HCT116 (cell line): ENCODE measurements at regions not wholly inside any gene's neighbourhood (a gene's known extent, or its start where the extent isn't known, plus 50 kb on each side); places are given as distances from the start of the nearest gene placed in this dataset.

ENCODE experiments used
- ATAC-seq: fragments of 200-7000 bp; cut with Tn5 transposase; 2 replicates; pipeline ENCODE4 v1.9.1; 2020; ENCODE audit warnings: mild to moderate bottlenecking, moderate library complexity
- BruUV-seq: library from RNA; stranded (reverse); fragments of 400-500 nt; replicated peaks from 2 replicates; lab custom pipeline; 2021; lab: Mats Ljungman, UMichigan
- CTCF ChIA-PET: fragments of 300-600 bp; sonication (Branson Sonifier 250); formaldehyde crosslinking; loops from one replicate; lab custom pipeline; 2021; ENCODE audit warnings: antibody characterized with exemption; lab: Charles Lee
- POLR2A ChIA-PET: fragments of 300-600, 350-600 bp; sonication (Branson Sonifier 250); formaldehyde crosslinking; loops from one replicate; lab custom pipeline; 2021; ENCODE audit warnings: antibody characterized with exemption; lab: Charles Lee
- RAD21 ChIA-PET, 2 experiments: fragments of 300-600 bp; sonication (Branson Sonifier 250); formaldehyde crosslinking; loops; one replicate each; lab custom pipeline; 2023; ENCODE audit warnings: low total read pairs in 2 of 2; ENCODE audit not compliant: uncharacterized antibody in 2 of 2, unreplicated experiment in 2 of 2, low non-redundant PET in 1 of 2; lab: Charles Lee
- DNase-seq: peaks from one replicate; pipeline ENCODE4 v3.0.0-alpha.2; 2010; ENCODE audit warnings: low read depth, low spot score
- H2AFZ ChIP-seq: fragments of 200-600 bp; shearing (Covaris generic), sonication (generic); 2 replicates; pipeline ENCODE4 v1.6.1; 2017; ENCODE audit warnings: low read depth, mixed run types, mixed read lengths, antibody characterized with exemption, low read length; ENCODE audit not compliant: poor library complexity, severe bottlenecking
- H3K27ac ChIP-seq: 2 replicates; pipeline ENCODE4 v1.5.1; 2012; ENCODE audit warnings: low read depth, low read length
- H3K27me3 ChIP-seq: fragments of 200-600 bp; sonication (generic); 2 replicates; pipeline ENCODE4 v1.6.1; 2016; ENCODE audit warnings: mixed run types, low read length, mixed read lengths; ENCODE audit not compliant: insufficient read depth
- H3K36me3 ChIP-seq, 2 experiments: fragments of 200-500 bp in 1 of 2; fragments of 200-600 bp in 1 of 2; sonication (Bioruptor generic) in 1 of 2; sonication (generic) in 1 of 2; 2 replicates each; pipeline versions ENCODE4 v1.5.1 to v1.6.1; 2014 to 2016; ENCODE audit warnings: low read length in 2 of 2, inconsistent platforms in 1 of 2, mixed read lengths in 1 of 2, mixed run types in 1 of 2; ENCODE audit not compliant: insufficient read depth in 2 of 2, control insufficient read depth in 1 of 2
- H3K4me1 ChIP-seq, 2 experiments: fragments of 200-600 bp in 1 of 2; sonication (generic) in 1 of 2; 2 replicates each; pipeline versions ENCODE4 v1.5.1 to v1.6.1; 2012 to 2017; ENCODE audit warnings: low read length in 2 of 2, inconsistent platforms in 1 of 2, mild to moderate bottlenecking in 1 of 2, mixed read lengths in 1 of 2, mixed run types in 1 of 2, moderate library complexity in 1 of 2; ENCODE audit not compliant: insufficient read depth in 2 of 2, control insufficient read depth in 1 of 2
- H3K4me2 ChIP-seq: fragments of 200-600 bp; sonication (generic); 2 replicates; pipeline ENCODE4 v1.6.1; 2017; ENCODE audit warnings: mixed run types, low read length, mixed read lengths
- H3K4me3 ChIP-seq, 2 experiments: fragments of 200-600 bp in 1 of 2; sonication (generic) in 1 of 2; replicated peaks in 1 of 2; 2 replicates each; pipeline ENCODE4 v1.5.1; 2011 to 2016; ENCODE audit warnings: low read length in 2 of 2, control low read depth in 1 of 2, low read depth in 1 of 2, mild to moderate bottlenecking in 1 of 2, mixed read lengths in 1 of 2, mixed run types in 1 of 2
- H3K79me2 ChIP-seq: fragments of 200-600 bp; sonication (generic); 2 replicates; pipeline ENCODE4 v1.6.1; 2017; ENCODE audit warnings: mild to moderate bottlenecking, mixed run types, low read length, moderate library complexity, mixed read lengths; ENCODE audit not compliant: insufficient read depth
- H3K9ac ChIP-seq: fragments of 200-600 bp; sonication (generic); 2 replicates; pipeline ENCODE4 v1.6.1; 2016; ENCODE audit warnings: low read length, mixed read lengths
- H3K9me2 ChIP-seq: fragments of 200-600 bp; sonication (generic), shearing (Covaris generic); 2 replicates; pipeline ENCODE4 v1.6.1; 2017; ENCODE audit warnings: mixed run types, mild to moderate bottlenecking, moderate library complexity; ENCODE audit not compliant: insufficient read depth
- H3K9me3 ChIP-seq, 2 experiments: fragments of 200-500 bp in 1 of 2; fragments of 200-600 bp in 1 of 2; sonication (Bioruptor generic) in 1 of 2; sonication (generic) in 1 of 2; 2 replicates each; pipeline ENCODE4 v1.6.1; 2014 to 2017; ENCODE audit warnings: low read length in 2 of 2, mixed read lengths in 2 of 2, inconsistent platforms in 1 of 2, low read depth in 1 of 2, mild to moderate bottlenecking in 1 of 2, mixed run types in 1 of 2, moderate library complexity in 1 of 2; ENCODE audit not compliant: control insufficient read depth in 1 of 2, insufficient read depth in 1 of 2
- H4K20me1 ChIP-seq: fragments of 200-600 bp; sonication (generic), shearing (Covaris generic); 2 replicates; pipeline ENCODE4 v1.6.1; 2017; ENCODE audit warnings: mixed run types, mild to moderate bottlenecking, moderate library complexity; ENCODE audit not compliant: insufficient read depth
- ATF3 ChIP-seq: IDR thresholded peaks from 2 replicates; pipeline ENCODE4 v1.6.1; 2012
- EGR1 ChIP-seq: IDR thresholded peaks from 2 replicates; pipeline ENCODE4 v1.6.1; 2012; ENCODE audit warnings: low read depth
- EZH2 ChIP-seq: fragments of 200-600 bp; sonication (generic); IDR thresholded peaks from 2 replicates; pipeline ENCODE4 v1.6.1; 2017; ENCODE audit warnings: antibody characterized with exemption, mixed run types
- FOSL1 ChIP-seq: IDR thresholded peaks from 2 replicates; pipeline ENCODE4 v1.6.1; 2012; ENCODE audit warnings: low read depth
- POLR2AphosphoS5 ChIP-seq: IDR thresholded peaks from 2 replicates; pipeline ENCODE4 v1.6.1; 2011; ENCODE audit warnings: mild to moderate bottlenecking, low read depth, low read length, moderate library complexity
- RAD21 ChIP-seq: IDR thresholded peaks from 2 replicates; pipeline ENCODE4 v1.6.1; 2012; ENCODE audit warnings: low read depth, mild to moderate bottlenecking
- SP1 ChIP-seq: IDR thresholded peaks from 2 replicates; pipeline ENCODE4 v1.6.1; 2012; ENCODE audit warnings: low read depth
- ZNF274 ChIP-seq: fragments of 200-500 bp; sonication (Bioruptor generic); IDR thresholded peaks from 2 replicates; pipeline ENCODE4 v1.6.1; 2014; ENCODE audit warnings: mild to moderate bottlenecking, low read depth, low read length, inconsistent platforms
- intact Hi-C: fragments of 100-400 bp; cut with micrococcal nuclease; formaldehyde crosslinking; loops from 2 replicates; pipeline ENCODE4 v1.10.0; 2022
- TF ChIP-seq, protein P1 (sequence below): IDR thresholded peaks from 2 replicates; pipeline ENCODE4 v1.6.1; 2011; ENCODE audit warnings: mild to moderate bottlenecking, low read length, moderate library complexity; ENCODE audit not compliant: insufficient replicate concordance; ENCODE audit errors: extremely low read depth

GRCh38 chrX:122880952-122881351 lies 303.1 kb upstream of the GRIA3 start (continued):
- TF ChIP-seq, protein P1, sequence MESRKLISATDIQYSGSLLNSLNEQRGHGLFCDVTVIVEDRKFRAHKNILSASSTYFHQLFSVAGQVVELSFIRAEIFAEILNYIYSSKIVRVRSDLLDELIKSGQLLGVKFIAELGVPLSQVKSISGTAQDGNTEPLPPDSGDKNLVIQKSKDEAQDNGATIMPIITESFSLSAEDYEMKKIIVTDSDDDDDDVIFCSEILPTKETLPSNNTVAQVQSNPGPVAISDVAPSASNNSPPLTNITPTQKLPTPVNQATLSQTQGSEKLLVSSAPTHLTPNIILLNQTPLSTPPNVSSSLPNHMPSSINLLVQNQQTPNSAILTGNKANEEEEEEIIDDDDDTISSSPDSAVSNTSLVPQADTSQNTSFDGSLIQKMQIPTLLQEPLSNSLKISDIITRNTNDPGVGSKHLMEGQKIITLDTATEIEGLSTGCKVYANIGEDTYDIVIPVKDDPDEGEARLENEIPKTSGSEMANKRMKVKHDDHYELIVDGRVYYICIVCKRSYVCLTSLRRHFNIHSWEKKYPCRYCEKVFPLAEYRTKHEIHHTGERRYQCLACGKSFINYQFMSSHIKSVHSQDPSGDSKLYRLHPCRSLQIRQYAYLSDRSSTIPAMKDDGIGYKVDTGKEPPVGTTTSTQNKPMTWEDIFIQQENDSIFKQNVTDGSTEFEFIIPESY: no peak
- TF ChIP-seq POLR2AphosphoS5 (no peak), EGR1 (no peak), EZH2 (no peak), FOSL1 (no peak), SP1 (no peak)

DNA sequence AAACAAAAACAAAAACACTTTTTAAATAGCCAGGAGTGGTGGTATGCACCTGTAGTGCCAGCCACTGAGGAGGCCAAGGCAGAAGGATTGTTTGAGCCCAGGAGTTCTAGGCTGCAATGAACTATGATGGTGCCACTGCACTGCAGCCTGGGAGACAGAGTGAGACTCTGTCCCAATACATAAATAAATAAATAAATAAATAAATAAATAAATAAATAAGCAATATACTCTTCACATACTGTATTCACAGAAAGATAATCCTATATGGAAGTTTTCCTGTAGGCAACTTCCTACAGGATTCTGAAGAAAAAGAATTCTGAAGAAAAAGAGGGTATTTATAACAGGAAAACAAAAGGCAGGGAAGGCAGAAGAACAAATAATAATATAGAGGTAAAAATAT lies 293.3 kb upstream of the GRIA3 start:
- no peak for TF ChIP-seq ATF3
- TF ChIP-seq RAD21: no peak
- no peak for TF ChIP-seq ZNF274
- TF ChIP-seq POLR2AphosphoS5: no peak
- DNase-seq (no peak), ATAC-seq (no peak)
- no peaks in the 10 kb centered on the region for H3K9me2 ChIP-seq
- intact Hi-C loops: no loop called here
- RAD21 ChIA-PET: no interaction called here
- CTCF ChIA-PET: no interaction called here
- no peak overlapping the region for H2AFZ ChIP-seq
- H3K4me3 ChIP-seq: no peak overlapping the region
- H3K27me3 ChIP-seq: no peaks in the 10 kb centered on the region
- POLR2A ChIA-PET: no interaction called here
- no peak overlapping the region for H3K9ac ChIP-seq
- H3K4me2 ChIP-seq: no peak overlapping the region
- no peaks in the 10 kb centered on the region for H3K9me3 ChIP-seq
- BruUV-seq: no TSS peak
- no peaks in the 10 kb centered on the region for H3K79me2 ChIP-seq
- H3K4me1 ChIP-seq: no peaks in the 10 kb centered on the region
- no peaks in the 10 kb centered on the region for H4K20me1 ChIP-seq
- H3K27ac ChIP-seq: no peak overlapping the region
- H3K36me3 ChIP-seq: no peaks in the 10 kb centered on the region
